ENCODE measurements at regions not wholly inside any gene's neighbourhood (a gene's known extent, or its start where the extent isn't known, plus 50 kb on each side); places are given as distances from the start of the nearest gene placed in this dataset.

DNA sequence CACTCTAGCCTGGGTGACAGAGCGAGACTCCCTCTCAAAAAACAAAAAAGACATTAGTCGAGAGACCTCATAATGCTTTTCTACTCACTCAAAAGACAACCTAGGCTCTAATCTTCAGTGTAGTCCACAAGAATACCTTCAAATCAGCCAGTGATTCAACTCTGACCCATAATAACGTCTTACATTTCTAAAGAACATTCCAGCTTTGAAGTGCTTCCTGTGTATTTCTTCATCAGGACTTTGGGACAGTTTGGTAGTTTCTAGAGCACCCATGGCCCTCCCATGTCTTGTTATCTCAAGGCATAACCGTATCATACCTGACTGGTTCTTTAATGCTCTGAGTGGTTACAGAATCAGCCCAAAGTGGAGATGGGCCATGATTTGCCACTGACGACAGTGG, 221.3 kb downstream of the SKIDA1 start:
- TF ChIP-seq EZH2 (IDR thresholded peaks at IDR 0.05; ENCODE audit: borderline replicate concordance, insufficient read depth, low read length, poor library complexity, severe bottlenecking), result no peak
- TF ChIP-seq TAF1 (IDR thresholded peaks at IDR 0.05; ENCODE audit: low read depth), result no peak
- TF ChIP-seq, protein P1, sequence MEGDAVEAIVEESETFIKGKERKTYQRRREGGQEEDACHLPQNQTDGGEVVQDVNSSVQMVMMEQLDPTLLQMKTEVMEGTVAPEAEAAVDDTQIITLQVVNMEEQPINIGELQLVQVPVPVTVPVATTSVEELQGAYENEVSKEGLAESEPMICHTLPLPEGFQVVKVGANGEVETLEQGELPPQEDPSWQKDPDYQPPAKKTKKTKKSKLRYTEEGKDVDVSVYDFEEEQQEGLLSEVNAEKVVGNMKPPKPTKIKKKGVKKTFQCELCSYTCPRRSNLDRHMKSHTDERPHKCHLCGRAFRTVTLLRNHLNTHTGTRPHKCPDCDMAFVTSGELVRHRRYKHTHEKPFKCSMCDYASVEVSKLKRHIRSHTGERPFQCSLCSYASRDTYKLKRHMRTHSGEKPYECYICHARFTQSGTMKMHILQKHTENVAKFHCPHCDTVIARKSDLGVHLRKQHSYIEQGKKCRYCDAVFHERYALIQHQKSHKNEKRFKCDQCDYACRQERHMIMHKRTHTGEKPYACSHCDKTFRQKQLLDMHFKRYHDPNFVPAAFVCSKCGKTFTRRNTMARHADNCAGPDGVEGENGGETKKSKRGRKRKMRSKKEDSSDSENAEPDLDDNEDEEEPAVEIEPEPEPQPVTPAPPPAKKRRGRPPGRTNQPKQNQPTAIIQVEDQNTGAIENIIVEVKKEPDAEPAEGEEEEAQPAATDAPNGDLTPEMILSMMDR (IDR thresholded peaks at IDR 0.05; ENCODE audit: poor library complexity, severe bottlenecking), result no peak
- TF ChIP-seq, protein P2, sequence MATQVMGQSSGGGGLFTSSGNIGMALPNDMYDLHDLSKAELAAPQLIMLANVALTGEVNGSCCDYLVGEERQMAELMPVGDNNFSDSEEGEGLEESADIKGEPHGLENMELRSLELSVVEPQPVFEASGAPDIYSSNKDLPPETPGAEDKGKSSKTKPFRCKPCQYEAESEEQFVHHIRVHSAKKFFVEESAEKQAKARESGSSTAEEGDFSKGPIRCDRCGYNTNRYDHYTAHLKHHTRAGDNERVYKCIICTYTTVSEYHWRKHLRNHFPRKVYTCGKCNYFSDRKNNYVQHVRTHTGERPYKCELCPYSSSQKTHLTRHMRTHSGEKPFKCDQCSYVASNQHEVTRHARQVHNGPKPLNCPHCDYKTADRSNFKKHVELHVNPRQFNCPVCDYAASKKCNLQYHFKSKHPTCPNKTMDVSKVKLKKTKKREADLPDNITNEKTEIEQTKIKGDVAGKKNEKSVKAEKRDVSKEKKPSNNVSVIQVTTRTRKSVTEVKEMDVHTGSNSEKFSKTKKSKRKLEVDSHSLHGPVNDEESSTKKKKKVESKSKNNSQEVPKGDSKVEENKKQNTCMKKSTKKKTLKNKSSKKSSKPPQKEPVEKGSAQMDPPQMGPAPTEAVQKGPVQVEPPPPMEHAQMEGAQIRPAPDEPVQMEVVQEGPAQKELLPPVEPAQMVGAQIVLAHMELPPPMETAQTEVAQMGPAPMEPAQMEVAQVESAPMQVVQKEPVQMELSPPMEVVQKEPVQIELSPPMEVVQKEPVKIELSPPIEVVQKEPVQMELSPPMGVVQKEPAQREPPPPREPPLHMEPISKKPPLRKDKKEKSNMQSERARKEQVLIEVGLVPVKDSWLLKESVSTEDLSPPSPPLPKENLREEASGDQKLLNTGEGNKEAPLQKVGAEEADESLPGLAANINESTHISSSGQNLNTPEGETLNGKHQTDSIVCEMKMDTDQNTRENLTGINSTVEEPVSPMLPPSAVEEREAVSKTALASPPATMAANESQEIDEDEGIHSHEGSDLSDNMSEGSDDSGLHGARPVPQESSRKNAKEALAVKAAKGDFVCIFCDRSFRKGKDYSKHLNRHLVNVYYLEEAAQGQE (IDR thresholded peaks at IDR 0.05; ENCODE audit: borderline replicate concordance), result no peak
